Trophoblast cell (in vitro differentiated cells and primary cell): ENCODE measurements at regions not wholly inside any gene's neighbourhood (a gene's known extent, or its start where the extent isn't known, plus 50 kb on each side); places are given as distances from the start of the nearest gene placed in this dataset.

Source experiments
- DNase-seq, 2 donors: peaks; one replicate each; pipeline ENCODE4 v3.0.0-alpha.2; 2016
- H2AFZ ChIP-seq: 2 replicates; pipeline ENCODE4 v1.6.1; 2013; ENCODE audit warnings: low read length, moderate library complexity, mild to moderate bottlenecking; ENCODE audit not compliant: insufficient read depth, poor library complexity
- H2AK5ac ChIP-seq: 2 replicates; pipeline ENCODE4 v1.6.1; 2013; ENCODE audit warnings: mild to moderate bottlenecking, low read length
- H2BK120ac ChIP-seq: 2 replicates; pipeline ENCODE4 v1.6.1; 2013; ENCODE audit warnings: low read length, mild to moderate bottlenecking, moderate library complexity; ENCODE audit not compliant: insufficient read depth, poor library complexity
- H2BK12ac ChIP-seq: 2 replicates; pipeline ENCODE4 v1.6.1; 2013; ENCODE audit warnings: mild to moderate bottlenecking, low read length, moderate library complexity
- H2BK5ac ChIP-seq: 2 replicates; pipeline ENCODE4 v1.6.1; 2013; ENCODE audit warnings: low read length, low read depth, moderate library complexity, mild to moderate bottlenecking; ENCODE audit not compliant: poor library complexity
- H3K14ac ChIP-seq: 2 replicates; pipeline ENCODE4 v1.6.1; 2013; ENCODE audit warnings: mild to moderate bottlenecking, low read length
- H3K18ac ChIP-seq: 2 replicates; pipeline ENCODE4 v1.6.1; 2013; ENCODE audit warnings: mild to moderate bottlenecking, low read length
- H3K23ac ChIP-seq: 2 replicates; pipeline ENCODE4 v1.6.1; 2013; ENCODE audit warnings: low read length
- H3K27ac ChIP-seq: 2 replicates; pipeline ENCODE4 v1.5.1; 2013; ENCODE audit warnings: low read depth, mild to moderate bottlenecking, inconsistent platforms, low read length, moderate library complexity
- H3K27me3 ChIP-seq: 2 replicates; pipeline ENCODE4 v1.6.1; 2013; ENCODE audit warnings: inconsistent platforms, mild to moderate bottlenecking, low read length, moderate library complexity; ENCODE audit not compliant: insufficient read depth
- H3K36me3 ChIP-seq, 2 experiments: 1 replicate in 1 of 2; 2 replicates in 1 of 2; pipeline ENCODE4 v1.6.1; 2013; ENCODE audit warnings: low read length in 2 of 2, mild to moderate bottlenecking in 2 of 2, moderate library complexity in 1 of 2; ENCODE audit not compliant: insufficient read depth in 2 of 2, control insufficient read depth in 1 of 2
- H3K4ac ChIP-seq: 2 replicates; pipeline ENCODE4 v1.6.1; 2013; ENCODE audit warnings: low read depth, mild to moderate bottlenecking, low read length, moderate library complexity
- H3K4me1 ChIP-seq, 2 experiments: 1 replicate in 1 of 2; 2 replicates in 1 of 2; pipeline ENCODE4 v1.6.1; 2013; ENCODE audit warnings: low read length in 2 of 2, mild to moderate bottlenecking in 2 of 2, moderate library complexity in 1 of 2; ENCODE audit not compliant: insufficient read depth in 2 of 2, control insufficient read depth in 1 of 2
- H3K4me2 ChIP-seq: 2 replicates; pipeline ENCODE4 v1.6.1; 2013; ENCODE audit warnings: inconsistent platforms, mild to moderate bottlenecking, low read length, moderate library complexity
- H3K4me3 ChIP-seq: 2 replicates; pipeline ENCODE4 v1.5.1; 2013; ENCODE audit warnings: mild to moderate bottlenecking, low read depth, low read length, inconsistent platforms
- H3K79me1 ChIP-seq: one replicate; pipeline ENCODE4 v1.6.1; 2013; ENCODE audit warnings: low read length
- H3K79me2 ChIP-seq: 2 replicates; pipeline ENCODE4 v1.6.1; 2013; ENCODE audit warnings: low read length, mild to moderate bottlenecking; ENCODE audit not compliant: control insufficient read depth, insufficient read depth, poor library complexity
- H3K9ac ChIP-seq: 2 replicates; pipeline ENCODE4 v1.6.1; 2013; ENCODE audit warnings: mild to moderate bottlenecking, low read length
- H3K9me3 ChIP-seq: 2 replicates; pipeline ENCODE4 v1.6.1; 2013; ENCODE audit warnings: low read depth, mild to moderate bottlenecking, control low read depth, inconsistent platforms, low read length; ENCODE audit not compliant: insufficient read depth
- H4K12ac ChIP-seq: 2 replicates; pipeline ENCODE4 v1.6.1; 2013; ENCODE audit warnings: low read depth, mild to moderate bottlenecking, low read length, moderate library complexity
- H4K8ac ChIP-seq: 2 replicates; pipeline ENCODE4 v1.6.1; 2013; ENCODE audit warnings: low read depth, mild to moderate bottlenecking, low read length, moderate library complexity
- H4K91ac ChIP-seq: one replicate; pipeline ENCODE4 v1.6.1; 2013; ENCODE audit warnings: low read depth, mild to moderate bottlenecking, low read length, moderate library complexity
- WGBS: extraction: QIAGEN DNeasy Blood & Tissue Kit; methylation state at CpG from one replicate; pipeline ENCODE4 v1.1.7; 2013; ENCODE audit warnings: missing lambda C conversion rate; ENCODE audit not compliant: insufficient read length, insufficient coverage; ENCODE audit errors: extremely low coverage; 5-methylcytosine and 5-hydroxymethylcytosine counted together

GRCh38 chrX:150143721-150144440 lies 205.6 kb upstream of the EOLA2 start:
- H4K8ac ChIP-seq: no peak overlapping the region
- H2BK120ac ChIP-seq: no peak overlapping the region
- H3K18ac ChIP-seq: no peak overlapping the region
- no peaks in the 10 kb centered on the region for H3K79me2 ChIP-seq
- no peak overlapping the region for H4K12ac ChIP-seq
- no peaks in the 10 kb centered on the region for H3K4me1 ChIP-seq
- H3K36me3 ChIP-seq: no peaks in the 10 kb centered on the region
- H2AFZ ChIP-seq: no peak overlapping the region
- H2AK5ac ChIP-seq: no peak overlapping the region
- no peak overlapping the region for H3K4me2 ChIP-seq
- H3K79me1 ChIP-seq: no peaks in the 10 kb centered on the region
- no peak overlapping the region for H3K4me3 ChIP-seq
- H3K14ac ChIP-seq: no peak overlapping the region
- no CpG with 5 or more reads among the region's 4 CpGs for WGBS
- H3K27me3 ChIP-seq: no peaks in the 10 kb centered on the region
- no peak overlapping the region for H3K27ac ChIP-seq
- no peak overlapping the region for H4K91ac ChIP-seq
- no peak overlapping the region for H3K9ac ChIP-seq
- no peak for DNase-seq
- H3K4ac ChIP-seq: no peak overlapping the region
- no peaks in the 10 kb centered on the region for H3K9me3 ChIP-seq
- no peak overlapping the region for H2BK12ac ChIP-seq
- H2BK5ac ChIP-seq: no peak overlapping the region
- no peak overlapping the region for H3K23ac ChIP-seq

- no peak overlapping the region for H3K4me3 ChIP-seq
- DNase-seq: no peak
- H2BK120ac ChIP-seq: no peak overlapping the region
Observed at GRCh38 chrX:150146271-150146896, 208.1 kb upstream of the EOLA2 start.

GRCh38 chrX:150148749-150149672 lies 210.7 kb upstream of the EOLA2 start:
- Histone ChIP-seq H3K4ac (no peak overlapping the region), H3K27ac (no peak overlapping the region), H3K4me2 (no peak overlapping the region), H3K79me2 (no peaks in the 10 kb centered on the region), H3K4me1 (no peaks in the 10 kb centered on the region), H3K4me3 (no peak overlapping the region), H3K18ac (no peak overlapping the region), H2AK5ac (no peak overlapping the region), H2BK12ac (no peak overlapping the region), H3K14ac (no peak overlapping the region), H3K9me3 (no peaks in the 10 kb centered on the region), H3K27me3 (no peaks in the 10 kb centered on the region), H3K9ac (no peak overlapping the region), H4K12ac (no peak overlapping the region), H4K91ac (no peak overlapping the region), H2BK5ac (no peak overlapping the region), H3K23ac (no peak overlapping the region), H3K36me3 (no peaks in the 10 kb centered on the region), H2BK120ac (no peak overlapping the region), H3K79me1 (no peaks in the 10 kb centered on the region), H4K8ac (no peak overlapping the region), H2AFZ (no peak overlapping the region)
- WGBS: no CpG with 5 or more reads among the region's 5 CpGs
- no peak for DNase-seq

More at GRCh38 chrX:150146271-150146896, 208.1 kb upstream of the EOLA2 start:
- Histone ChIP-seq H4K91ac (no peak overlapping the region), H2AK5ac (no peak overlapping the region), H2AFZ (no peak overlapping the region), H3K9ac (no peak overlapping the region), H2BK12ac (no peak overlapping the region), H3K18ac (no peak overlapping the region), H3K9me3 (no peaks in the 10 kb centered on the region), H3K4me2 (no peak overlapping the region), H4K12ac (no peak overlapping the region), H3K79me1 (no peaks in the 10 kb centered on the region), H3K23ac (no peak overlapping the region), H3K4me1 (no peaks in the 10 kb centered on the region), H4K8ac (no peak overlapping the region), H2BK5ac (no peak overlapping the region), H3K27me3 (no peaks in the 10 kb centered on the region), H3K4ac (no peak overlapping the region), H3K14ac (no peak overlapping the region), H3K79me2 (no peaks in the 10 kb centered on the region), H3K27ac (no peak overlapping the region), H3K36me3 (no peaks in the 10 kb centered on the region)
- no CpG with 5 or more reads among the region's 1 CpG for WGBS

- no peaks in the 10 kb centered on the region for H3K9me3 ChIP-seq
- no peaks in the 10 kb centered on the region for H3K79me2 ChIP-seq
Observed at GRCh38 chrX:150150076-150150779, 211.9 kb upstream of the EOLA2 start.

More at GRCh38 chrX:150150076-150150779, 211.9 kb upstream of the EOLA2 start:
- Histone ChIP-seq H3K4me1 (no peaks in the 10 kb centered on the region), H2BK5ac (no peak overlapping the region), H3K79me1 (no peaks in the 10 kb centered on the region), H3K27me3 (no peaks in the 10 kb centered on the region), H3K27ac (no peak overlapping the region), H2BK12ac (no peak overlapping the region), H4K8ac (no peak overlapping the region), H3K36me3 (no peaks in the 10 kb centered on the region), H2AFZ (no peak overlapping the region), H3K14ac (no peak overlapping the region), H3K9ac (no peak overlapping the region), H3K4me2 (no peak overlapping the region), H3K4ac (no peak overlapping the region), H4K91ac (no peak overlapping the region), H3K4me3 (no peak overlapping the region), H4K12ac (no peak overlapping the region), H3K23ac (no peak overlapping the region), H3K18ac (no peak overlapping the region), H2BK120ac (no peak overlapping the region), H2AK5ac (no peak overlapping the region)
- no CpG with 5 or more reads among the region's 4 CpGs for WGBS
- no peak for DNase-seq
